ENCODE measurements at regions not wholly inside any gene's neighbourhood (a gene's known extent, or its start where the extent isn't known, plus 50 kb on each side); places are given as distances from the start of the nearest gene placed in this dataset.

GRCh38 chr10:117078168-117078837 lies 59.8 kb downstream of the VAX1 start:
- no peak for DNase-seq

DNA sequence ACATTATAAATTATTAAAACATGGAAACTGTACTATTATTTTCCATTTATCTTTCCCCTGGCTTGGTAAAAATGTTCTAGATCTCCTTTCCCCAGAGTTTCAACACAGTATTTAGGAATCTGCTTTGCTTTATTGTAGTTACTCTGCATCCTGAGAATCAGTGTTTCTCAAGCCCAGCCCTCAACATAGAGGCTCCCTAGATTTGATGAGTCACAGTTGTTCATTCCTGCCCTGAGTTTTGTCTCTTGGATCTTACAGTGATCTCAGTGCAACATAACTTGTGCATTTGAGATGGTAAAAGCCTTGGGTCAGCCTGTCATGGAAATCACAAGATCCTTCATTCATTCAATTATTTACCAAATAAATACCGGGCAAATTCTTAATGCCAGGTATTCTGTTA lies 63.0 kb downstream of the VAX1 start:
- no peak for DNase-seq

DNA sequence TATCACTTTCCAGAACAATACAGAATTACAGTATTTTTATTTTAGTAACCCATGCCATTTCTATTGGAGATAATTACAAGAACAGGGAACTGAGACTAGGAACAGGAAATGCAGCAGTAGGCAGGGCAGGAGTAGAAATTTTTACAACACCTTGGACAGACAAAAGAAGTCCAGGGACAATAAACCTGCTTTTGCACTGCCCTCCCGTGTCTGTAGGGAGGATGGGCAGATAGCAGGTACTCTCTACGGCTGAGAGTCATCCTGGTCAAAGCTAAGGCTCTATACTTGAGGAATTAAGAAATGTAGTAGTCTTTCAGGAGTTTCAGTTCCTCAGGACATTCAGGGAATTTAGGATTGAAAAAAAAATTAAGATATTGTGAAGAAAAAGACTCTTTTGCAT lies 63.4 kb downstream of the VAX1 start:
- peak; percentile 24 for DNase-seq

DNA sequence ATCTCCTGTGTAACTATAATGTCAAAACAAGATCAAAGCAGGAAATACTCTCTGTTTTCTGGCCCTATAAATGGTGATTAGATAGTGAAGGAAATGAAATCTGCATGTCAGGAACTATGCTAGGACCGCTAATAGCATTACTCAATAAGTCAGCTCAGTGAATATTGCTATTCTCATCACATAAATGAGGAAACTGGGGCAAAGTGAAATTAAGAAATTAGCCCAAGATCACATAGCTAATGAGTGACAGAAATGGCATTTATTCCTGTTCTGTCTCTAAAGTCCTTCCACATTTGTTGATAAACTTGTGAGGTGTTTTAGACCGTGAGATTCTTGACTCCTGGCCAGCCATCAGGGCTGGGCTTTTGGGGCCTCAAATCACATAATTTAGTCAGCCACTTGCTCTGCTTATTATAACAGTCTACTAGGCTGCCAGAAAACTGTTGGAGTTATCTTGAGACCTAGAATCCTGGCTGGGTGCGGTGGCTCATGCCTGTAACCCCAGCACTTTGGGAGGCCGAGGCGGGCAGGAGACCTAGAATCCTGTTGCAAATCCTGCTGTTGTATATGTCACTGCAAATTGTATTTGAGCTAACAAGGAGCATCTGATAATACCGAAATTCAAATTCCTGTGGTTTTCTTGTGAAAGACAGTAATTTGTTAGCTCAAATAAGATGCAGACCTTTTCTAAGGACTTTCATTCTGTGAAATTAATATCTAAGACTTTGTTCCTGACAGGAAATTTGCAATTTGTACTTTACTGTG lies 66.5 kb upstream of the SHTN1 start:
- no peak for DNase-seq
